GM12865 (cell line): ENCODE measurements at regions not wholly inside any gene's neighbourhood (a gene's known extent, or its start where the extent isn't known, plus 50 kb on each side); places are given as distances from the start of the nearest gene placed in this dataset.
A peak's percentile ranks its signal among the peaks of the same experiment; 100 is the strongest.

Source experiments
- DNase-seq: peaks from one replicate; pipeline ENCODE4 v3.0.0; 2010; ENCODE audit warnings: low read depth
- H3K4me3 ChIP-seq: 2 replicates; pipeline ENCODE4 v1.5.1; 2011; ENCODE audit warnings: mild to moderate bottlenecking, low read depth, low read length, control low read depth
- TF ChIP-seq, protein P1 (sequence below): IDR thresholded peaks from 2 replicates; pipeline ENCODE4 v1.5.1; 2011; ENCODE audit warnings: low read length, control low read depth, low read depth, inconsistent platforms; ENCODE audit not compliant: insufficient read depth; ENCODE audit errors: missing control alignments

- no peak for DNase-seq
- TF ChIP-seq, protein P1, sequence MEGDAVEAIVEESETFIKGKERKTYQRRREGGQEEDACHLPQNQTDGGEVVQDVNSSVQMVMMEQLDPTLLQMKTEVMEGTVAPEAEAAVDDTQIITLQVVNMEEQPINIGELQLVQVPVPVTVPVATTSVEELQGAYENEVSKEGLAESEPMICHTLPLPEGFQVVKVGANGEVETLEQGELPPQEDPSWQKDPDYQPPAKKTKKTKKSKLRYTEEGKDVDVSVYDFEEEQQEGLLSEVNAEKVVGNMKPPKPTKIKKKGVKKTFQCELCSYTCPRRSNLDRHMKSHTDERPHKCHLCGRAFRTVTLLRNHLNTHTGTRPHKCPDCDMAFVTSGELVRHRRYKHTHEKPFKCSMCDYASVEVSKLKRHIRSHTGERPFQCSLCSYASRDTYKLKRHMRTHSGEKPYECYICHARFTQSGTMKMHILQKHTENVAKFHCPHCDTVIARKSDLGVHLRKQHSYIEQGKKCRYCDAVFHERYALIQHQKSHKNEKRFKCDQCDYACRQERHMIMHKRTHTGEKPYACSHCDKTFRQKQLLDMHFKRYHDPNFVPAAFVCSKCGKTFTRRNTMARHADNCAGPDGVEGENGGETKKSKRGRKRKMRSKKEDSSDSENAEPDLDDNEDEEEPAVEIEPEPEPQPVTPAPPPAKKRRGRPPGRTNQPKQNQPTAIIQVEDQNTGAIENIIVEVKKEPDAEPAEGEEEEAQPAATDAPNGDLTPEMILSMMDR = no peak
These were observed 344.7 kb upstream of the FAM241A start for GRCh38 chr4:111800551-111800950.

GRCh38 chr4:111802191-111802590, 343.1 kb upstream of the FAM241A start:
- no peak for DNase-seq
- TF ChIP-seq, protein P1 = no peak
- H3K4me3 ChIP-seq = no peak overlapping the region

More at GRCh38 chr4:111800551-111800950, 344.7 kb upstream of the FAM241A start:
- no peak overlapping the region for H3K4me3 ChIP-seq

- peak; percentile 9 for DNase-seq
- TF ChIP-seq, protein P1 = no peak
- H3K4me3 ChIP-seq = no peak overlapping the region
These were observed 338.9 kb upstream of the FAM241A start for GRCh38 chr4:111806331-111806730.

GRCh38 chr4:111807576-111807975, 337.7 kb upstream of the FAM241A start:
- no peak overlapping the region for H3K4me3 ChIP-seq
- no peak for DNase-seq
- TF ChIP-seq, protein P1 = no peak

DNA sequence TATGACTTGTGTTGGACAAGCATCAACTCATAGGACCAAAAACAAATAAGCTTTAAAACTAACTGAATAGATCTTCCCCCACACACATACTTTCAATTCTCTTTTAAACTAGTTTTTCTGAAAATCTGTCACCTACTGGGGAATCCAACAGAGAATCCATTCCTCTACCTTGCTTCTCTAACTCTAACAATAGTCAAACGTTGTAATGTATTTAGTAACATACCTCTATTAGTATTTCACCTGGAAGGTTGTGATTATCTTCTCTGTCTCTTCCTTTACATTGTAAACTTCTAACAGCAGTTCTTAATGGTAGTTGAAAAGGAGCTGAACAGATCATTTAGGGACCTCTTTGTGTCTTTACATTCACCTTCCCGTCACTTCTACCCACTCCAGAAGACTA, 337.1 kb upstream of the FAM241A start:
- TF ChIP-seq, protein P1 = no peak
- no peak overlapping the region for H3K4me3 ChIP-seq
- no peak for DNase-seq

GRCh38 chr4:111811661-111812060, 333.6 kb upstream of the FAM241A start:
- no peak for DNase-seq

DNA sequence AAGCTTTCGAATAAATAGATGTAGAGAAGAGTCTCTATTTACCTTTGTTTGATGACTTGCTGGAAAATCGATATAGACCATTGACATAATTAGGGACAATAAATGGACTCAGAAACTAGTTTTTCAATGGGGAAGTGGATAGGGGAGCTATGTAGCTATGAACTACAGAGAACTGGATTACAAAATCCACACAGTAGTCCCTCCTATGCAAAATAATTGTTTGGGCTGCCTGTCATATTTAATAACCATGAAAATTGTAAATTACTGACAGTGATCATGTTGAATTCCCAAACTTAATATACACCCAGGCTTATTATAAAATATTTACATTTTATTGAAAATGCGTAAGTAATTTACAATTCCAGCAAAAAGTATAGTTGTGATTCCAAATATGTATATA, 333.1 kb upstream of the FAM241A start:
- DNase-seq = no peak
- TF ChIP-seq, protein P1 = no peak

More at GRCh38 chr4:111811661-111812060, 333.6 kb upstream of the FAM241A start:
- TF ChIP-seq, protein P1 = no peak
- H3K4me3 ChIP-seq = no peak overlapping the region

More for the DNA sequence above, 333.1 kb upstream of the FAM241A start:
- no peak overlapping the region for H3K4me3 ChIP-seq
